Glomerular visceral epithelial cell (primary cell): ENCODE measurements at regions not wholly inside any gene's neighbourhood (a gene's known extent, or its start where the extent isn't known, plus 50 kb on each side); places are given as distances from the start of the nearest gene placed in this dataset.
A peak's percentile ranks its signal among the peaks of the same experiment; 100 is the strongest.
"Not testable (repeated sequence)": the region's sequence is repeated elsewhere in the genome, so short reads cannot be mapped to it uniquely, and the experiment has no call there.

Experiments
- DNase-seq: peaks from one replicate; pipeline ENCODE4 v3.0.0-alpha.2; 2016; ENCODE audit errors: extremely low spot score

DNA sequence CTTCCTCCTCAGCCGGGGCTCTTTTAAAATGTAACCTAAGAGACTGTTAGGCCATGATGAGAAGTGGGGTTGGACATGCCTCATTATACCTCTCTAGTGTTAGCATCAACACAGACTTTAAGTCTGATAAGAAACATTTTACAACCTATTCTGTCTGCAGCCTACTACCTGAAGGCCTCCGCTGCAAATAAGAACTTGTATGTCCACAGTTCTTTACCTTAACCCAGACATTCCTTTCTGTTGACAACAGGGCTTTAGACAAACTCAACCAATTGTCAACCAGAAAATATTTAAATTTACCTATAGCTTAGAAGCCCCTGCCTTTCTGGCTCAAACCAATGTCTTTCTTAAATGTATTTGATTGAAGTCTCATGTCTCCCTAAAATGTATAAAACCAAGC is 1418.6 kb downstream of the STIM2 start:
- no peak for DNase-seq

- DNase-seq, result not testable (repeated sequence)
These were observed 1425.6 kb downstream of the STIM2 start for GRCh38 chr4:28286266-28286665.

GRCh38 chr4:28287831-28288233 is 1427.2 kb downstream of the STIM2 start:
- DNase-seq, result peak; percentile 96

DNA sequence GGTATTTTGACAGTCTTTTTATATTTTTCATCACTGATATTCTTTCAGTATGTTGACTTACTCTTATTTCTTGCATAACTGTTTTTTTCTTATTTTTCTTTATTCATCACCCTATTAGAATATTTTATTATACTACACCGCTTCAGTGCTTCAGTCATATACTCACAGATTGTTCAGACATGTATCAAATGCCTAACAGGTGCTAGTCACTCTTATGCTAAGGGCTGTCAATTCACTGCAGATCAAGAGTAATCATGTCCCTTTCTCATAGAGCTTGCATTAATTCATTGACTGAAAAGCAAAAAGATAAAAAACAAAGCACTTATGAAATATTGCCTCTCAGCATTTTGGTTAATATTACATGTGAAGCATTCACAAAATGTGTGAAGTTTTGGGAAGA is 1435.6 kb downstream of the STIM2 start:
- no peak for DNase-seq

GRCh38 chr4:28310926-28311325 is 1450.3 kb downstream of the STIM2 start:
- no peak for DNase-seq

DNA sequence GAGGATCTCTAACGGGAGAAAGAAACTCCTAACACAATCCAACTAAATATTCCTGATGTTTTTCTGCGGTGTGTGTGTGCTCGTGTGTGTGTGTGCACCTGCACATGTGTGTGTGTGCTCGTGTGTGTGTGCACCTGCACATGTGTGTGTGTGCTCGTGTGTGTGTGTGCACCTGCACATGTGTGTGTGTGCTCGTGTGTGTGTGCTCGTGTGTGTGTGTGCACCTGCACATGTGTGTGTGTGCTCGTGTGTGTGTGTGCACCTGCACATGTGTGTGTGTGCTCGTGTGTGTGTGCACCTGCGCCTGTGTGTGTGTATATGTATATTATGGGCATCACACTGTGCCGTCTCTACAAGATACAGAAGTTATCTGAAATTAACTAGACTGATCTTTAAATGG is 1451.9 kb downstream of the STIM2 start:
- not testable (repeated sequence) for DNase-seq

DNA sequence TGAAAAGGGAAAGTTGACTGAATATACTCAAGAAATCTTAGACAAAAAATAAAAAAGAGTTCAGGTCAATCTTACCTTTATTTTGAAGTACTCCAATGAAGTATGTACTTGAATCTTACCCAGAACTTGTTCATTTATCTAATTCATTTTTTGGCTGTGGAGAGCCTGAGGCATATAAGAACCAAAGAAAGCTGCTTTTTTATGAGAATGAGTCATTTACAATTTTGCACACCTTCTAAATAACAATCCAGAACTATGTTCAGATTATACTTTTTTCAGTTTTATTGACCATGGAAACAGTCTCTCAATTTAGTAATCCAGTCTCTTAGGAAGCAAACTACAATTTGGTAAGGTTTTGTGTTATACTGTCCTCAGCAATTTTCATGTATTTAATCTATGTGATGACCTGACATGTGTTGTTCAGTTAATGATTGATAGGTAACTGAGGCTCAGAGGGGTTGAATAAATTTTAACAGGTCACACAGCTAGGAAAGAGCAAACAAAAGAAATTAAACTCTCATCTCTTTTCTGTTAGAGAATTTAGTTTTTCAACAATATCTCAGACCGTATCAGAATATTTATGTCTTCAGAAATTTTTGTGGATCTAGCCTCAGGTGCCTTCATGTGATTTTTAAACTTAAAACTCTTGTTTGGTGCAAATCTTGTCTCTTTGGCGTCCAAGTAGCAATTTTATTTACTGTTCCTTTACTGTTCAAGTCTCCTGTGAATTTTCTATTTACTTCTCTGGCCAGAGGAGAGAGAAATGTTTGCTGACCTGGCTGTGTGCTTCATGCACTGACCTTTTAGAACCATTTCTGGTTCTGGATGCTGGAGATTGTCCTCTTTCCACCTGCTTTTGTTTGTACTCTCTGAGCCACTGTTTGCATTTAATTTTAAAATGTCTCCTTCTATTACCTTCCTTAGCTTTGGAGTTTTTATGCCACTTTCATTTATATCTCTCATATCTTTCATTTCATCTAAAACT is 1453.4 kb downstream of the STIM2 start:
- no peak for DNase-seq

DNA sequence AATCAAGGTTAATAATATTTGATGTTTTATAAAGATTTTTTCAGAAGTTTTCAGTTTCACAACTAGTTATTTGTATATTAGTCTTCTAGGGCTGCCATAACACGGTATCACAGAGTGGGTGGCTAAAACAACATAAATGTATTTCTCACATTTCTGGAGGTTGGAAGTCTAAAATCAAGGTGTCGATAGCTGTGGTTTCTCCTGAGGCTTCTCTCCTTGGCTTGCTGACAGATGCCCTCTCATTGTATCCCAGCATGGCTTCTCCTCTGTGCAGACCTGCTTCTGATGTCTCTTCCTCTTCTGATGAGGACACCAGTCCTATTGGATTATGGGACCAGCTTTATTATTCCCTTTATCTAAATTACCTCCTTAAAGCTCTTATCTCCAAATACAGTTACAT is 1456.6 kb downstream of the STIM2 start:
- DNase-seq, result peak; percentile 10

- no peak for DNase-seq
These were observed 1473.6 kb downstream of the STIM2 start for GRCh38 chr4:28334249-28334648.

DNA sequence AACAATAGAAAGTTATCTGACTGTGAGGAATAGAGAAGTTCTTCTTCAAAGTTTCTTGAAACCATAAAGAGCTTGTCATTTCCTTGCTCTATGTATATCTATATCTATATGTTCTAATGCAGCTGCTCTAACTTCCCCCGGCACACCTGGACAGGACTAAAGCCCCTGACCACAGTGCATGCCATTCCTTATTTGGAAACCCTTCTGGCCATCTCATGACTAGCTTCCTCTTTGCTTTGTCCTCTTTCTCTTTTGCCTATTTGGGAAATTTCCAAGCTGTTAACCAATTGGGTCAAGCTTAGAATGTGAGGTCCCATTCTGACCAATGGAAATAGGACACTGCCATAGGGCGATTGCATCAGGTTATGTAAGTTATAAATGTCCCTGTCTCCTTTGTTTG is 1481.1 kb downstream of the STIM2 start:
- DNase-seq, result no peak

DNA sequence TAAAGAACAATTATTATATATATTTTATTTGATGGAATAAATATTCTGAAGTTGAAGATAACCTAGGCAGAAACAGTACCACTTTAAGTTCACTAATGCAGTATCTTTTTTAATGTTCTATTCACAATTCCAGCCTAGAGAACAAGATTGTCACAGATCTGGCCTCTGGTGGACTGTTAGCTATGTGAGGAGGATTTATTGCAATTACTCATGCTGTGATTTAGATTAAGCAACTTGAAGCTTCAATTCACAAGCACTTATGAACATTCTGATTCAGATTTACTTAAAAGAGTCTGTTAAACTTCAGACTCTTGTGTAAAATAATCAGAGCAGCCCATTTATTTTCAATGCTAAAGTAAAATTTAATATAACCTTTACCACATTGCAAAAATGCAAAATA is 1489.8 kb downstream of the STIM2 start:
- DNase-seq, result no peak

DNA sequence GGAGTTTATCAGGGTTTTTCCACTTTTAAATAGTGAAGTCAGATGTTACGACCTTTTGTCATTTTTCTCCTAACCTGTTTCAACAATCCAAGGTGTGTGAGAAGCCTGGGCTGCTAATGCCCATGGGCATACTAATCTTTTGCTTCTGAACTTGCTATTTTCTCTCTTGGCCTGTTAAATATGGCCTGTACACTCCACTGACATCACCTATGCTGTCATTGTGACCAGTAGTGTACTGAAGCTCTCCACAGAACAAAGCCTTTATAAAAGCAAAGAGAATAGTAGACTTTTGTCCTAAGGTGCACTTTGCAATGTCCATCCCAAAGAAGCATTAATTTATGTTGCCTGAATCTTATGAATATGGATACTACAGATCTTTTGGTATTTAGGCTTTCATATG is 1490.5 kb downstream of the STIM2 start:
- no peak for DNase-seq

- no peak for DNase-seq
These were observed 1491.2 kb downstream of the STIM2 start for GRCh38 chr4:28351826-28352225.

- no peak for DNase-seq
These were observed 1494.4 kb downstream of the STIM2 start for GRCh38 chr4:28354880-28355656.

- peak; percentile 11 for DNase-seq
These were observed 1497.3 kb downstream of the STIM2 start for GRCh38 chr4:28357990-28358389.

GRCh38 chr4:28358606-28359005 is 1498.0 kb downstream of the STIM2 start:
- no peak for DNase-seq

DNA sequence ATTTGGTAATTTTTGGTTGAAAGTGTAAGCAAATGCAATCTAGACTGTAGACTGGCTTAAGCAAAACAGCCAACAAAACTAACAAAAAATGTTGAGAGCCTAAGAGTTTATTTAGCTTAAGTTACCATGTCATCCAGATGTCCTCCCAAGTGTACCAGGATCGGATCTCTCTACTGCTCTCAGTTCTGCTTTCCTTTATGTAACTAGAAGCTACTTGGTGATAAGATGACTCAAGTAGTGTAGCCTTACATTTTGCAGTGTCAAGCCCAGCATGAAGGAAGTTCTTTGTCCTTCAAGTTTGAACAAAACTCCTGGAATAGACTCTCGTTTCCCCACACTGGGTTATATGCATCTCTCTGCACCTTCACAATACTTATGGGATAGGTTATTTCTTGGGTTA is 1500.0 kb downstream of the STIM2 start:
- DNase-seq, result no peak

DNA sequence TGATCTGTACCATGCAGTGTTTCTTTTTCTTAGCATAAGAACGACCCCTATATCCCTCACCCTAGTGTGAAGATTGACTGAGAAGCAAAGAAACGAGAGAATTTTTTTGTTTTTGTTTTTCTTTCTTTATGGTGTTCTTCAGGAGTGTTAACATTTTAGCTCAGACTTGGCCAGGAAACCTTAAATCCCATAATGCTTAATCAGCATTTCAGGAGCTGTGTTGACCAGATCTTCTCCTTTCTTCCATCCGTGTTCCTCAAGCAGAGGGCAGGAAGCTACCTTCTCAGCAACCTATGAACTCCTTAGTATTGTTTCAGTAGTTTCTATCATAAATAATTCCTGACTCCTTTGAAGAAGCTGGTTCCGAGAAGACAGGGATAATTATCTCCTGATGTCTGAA is 1501.5 kb downstream of the STIM2 start:
- no peak for DNase-seq

- DNase-seq, result no peak
These were observed 1508.9 kb downstream of the STIM2 start for GRCh38 chr4:28369499-28369898.

DNA sequence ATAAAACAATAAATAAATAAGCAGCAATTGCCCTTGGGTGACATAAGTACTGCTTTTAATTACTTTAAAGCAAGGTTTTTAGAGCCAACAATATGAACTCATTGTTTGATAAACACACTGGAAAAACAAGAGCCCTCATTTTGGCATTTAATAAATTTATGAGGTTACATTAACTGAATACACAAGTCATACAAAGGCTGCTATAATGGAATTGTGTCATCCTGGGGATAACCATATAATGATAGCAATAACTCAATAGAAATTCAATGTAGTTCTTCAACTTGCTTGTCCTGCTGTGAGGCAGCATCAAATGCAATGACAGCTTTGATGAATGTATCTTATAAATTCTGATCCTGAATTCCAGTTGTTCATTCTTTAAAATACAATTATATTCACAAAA is 1512.5 kb downstream of the STIM2 start:
- DNase-seq, result no peak

GRCh38 chr4:28373601-28374000 is 1513.0 kb downstream of the STIM2 start:
- no peak for DNase-seq

- DNase-seq, result no peak
These were observed 1517.6 kb downstream of the STIM2 start for GRCh38 chr4:28378109-28378830.
